Testis (tissue), 2 donors: ENCODE measurements at regions not wholly inside any gene's neighbourhood (a gene's known extent, or its start where the extent isn't known, plus 50 kb on each side); places are given as distances from the start of the nearest gene placed in this dataset.

ENCODE experiments used
- DNase-seq: peaks from one replicate; pipeline ENCODE4 v3.0.0-alpha.2; 2019
- H3K27ac ChIP-seq, 2 donors: fragments of 200-600 bp; sonication (generic); one replicate each; pipeline ENCODE4 v1.5.1; 2019
- H3K27me3 ChIP-seq: fragments of 200-600 bp; sonication (generic); one replicate; pipeline ENCODE4 v1.5.1; 2019
- H3K36me3 ChIP-seq: fragments of 200-600 bp; sonication (generic); one replicate; pipeline ENCODE4 v1.5.1; 2017; ENCODE audit warnings: low read depth; ENCODE audit errors: missing control alignments
- H3K4me1 ChIP-seq: fragments of 200-600 bp; sonication (generic); one replicate; pipeline ENCODE4 v1.5.1; 2019
- H3K4me3 ChIP-seq, 2 donors: fragments of 200-600 bp; sonication (generic); one replicate each; pipeline ENCODE4 v1.5.1; 2017 to 2019
- H3K9me3 ChIP-seq: fragments of 200-600 bp; sonication (generic); one replicate; pipeline ENCODE4 v1.5.1; 2017
- POLR2A ChIP-seq: fragments of 450-650 bp; IDR thresholded peaks from one replicate; pipeline ENCODE4 v1.6.1; 2017; ENCODE audit warnings: antibody characterized with exemption, mild to moderate bottlenecking, moderate library complexity
- WGBS, 2 donors: methylation state at CpG; one replicate each; pipeline ENCODE4 v1.1.5; 2018; 5-methylcytosine and 5-hydroxymethylcytosine counted together
- intact Hi-C: fragments of 100-400 bp; cut with DNase I; formaldehyde crosslinking; loops from one replicate; pipeline ENCODE4 v1.15.1; 2023; ENCODE audit warnings: low total_unique reads
- TF ChIP-seq, protein P1 (sequence below), 3 experiments: fragments of 450-650 bp in 2 of 3; fragments of 200-600 bp in 1 of 3; sonication (generic) in 1 of 3; IDR thresholded peaks; one replicate each; pipeline ENCODE4 v1.5.1; 2016 to 2019; ENCODE audit warnings: antibody characterized with exemption in 3 of 3, mild to moderate bottlenecking in 2 of 3, moderate library complexity in 1 of 3

DNA sequence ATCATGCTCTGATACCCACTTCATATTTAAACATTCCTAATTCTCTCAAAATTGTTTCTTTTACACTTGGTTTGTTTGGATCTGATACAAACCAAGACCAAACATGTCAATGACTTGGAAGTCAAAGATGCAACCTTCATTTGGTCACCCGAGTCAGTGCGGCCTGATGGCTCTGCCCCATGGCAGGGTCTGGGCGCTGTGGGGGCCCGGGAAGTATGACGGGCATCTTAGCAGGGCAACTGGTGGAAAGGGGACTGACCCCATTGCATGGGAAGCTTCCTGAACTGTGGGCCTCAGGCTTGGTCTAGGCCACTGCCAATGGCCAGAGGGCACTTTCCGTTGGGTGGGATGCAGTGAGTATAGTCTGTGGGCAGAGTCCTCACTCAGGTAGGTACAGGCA is 178.0 kb downstream of the KATNIP start:
- no peaks in the 10 kb centered on the region for H3K36me3 ChIP-seq
- no peaks in the 10 kb centered on the region for H3K9me3 ChIP-seq
- H3K4me3 ChIP-seq: no peak overlapping the region
- intact Hi-C loops: no loop called here
- no peaks in the 10 kb centered on the region for H3K27me3 ChIP-seq
- H3K4me1 ChIP-seq: peaks cover 7% of the 10 kb centered on the region
- no peak overlapping the region for H3K27ac ChIP-seq
- TF ChIP-seq, protein P1, sequence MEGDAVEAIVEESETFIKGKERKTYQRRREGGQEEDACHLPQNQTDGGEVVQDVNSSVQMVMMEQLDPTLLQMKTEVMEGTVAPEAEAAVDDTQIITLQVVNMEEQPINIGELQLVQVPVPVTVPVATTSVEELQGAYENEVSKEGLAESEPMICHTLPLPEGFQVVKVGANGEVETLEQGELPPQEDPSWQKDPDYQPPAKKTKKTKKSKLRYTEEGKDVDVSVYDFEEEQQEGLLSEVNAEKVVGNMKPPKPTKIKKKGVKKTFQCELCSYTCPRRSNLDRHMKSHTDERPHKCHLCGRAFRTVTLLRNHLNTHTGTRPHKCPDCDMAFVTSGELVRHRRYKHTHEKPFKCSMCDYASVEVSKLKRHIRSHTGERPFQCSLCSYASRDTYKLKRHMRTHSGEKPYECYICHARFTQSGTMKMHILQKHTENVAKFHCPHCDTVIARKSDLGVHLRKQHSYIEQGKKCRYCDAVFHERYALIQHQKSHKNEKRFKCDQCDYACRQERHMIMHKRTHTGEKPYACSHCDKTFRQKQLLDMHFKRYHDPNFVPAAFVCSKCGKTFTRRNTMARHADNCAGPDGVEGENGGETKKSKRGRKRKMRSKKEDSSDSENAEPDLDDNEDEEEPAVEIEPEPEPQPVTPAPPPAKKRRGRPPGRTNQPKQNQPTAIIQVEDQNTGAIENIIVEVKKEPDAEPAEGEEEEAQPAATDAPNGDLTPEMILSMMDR (IDR thresholded peaks at IDR 0.05): no peak
- no peak for TF ChIP-seq POLR2A
- WGBS, 2 donors: 93 to 96% methylated on average over 6 of the region's 6 CpGs
- DNase-seq: no peak

DNA sequence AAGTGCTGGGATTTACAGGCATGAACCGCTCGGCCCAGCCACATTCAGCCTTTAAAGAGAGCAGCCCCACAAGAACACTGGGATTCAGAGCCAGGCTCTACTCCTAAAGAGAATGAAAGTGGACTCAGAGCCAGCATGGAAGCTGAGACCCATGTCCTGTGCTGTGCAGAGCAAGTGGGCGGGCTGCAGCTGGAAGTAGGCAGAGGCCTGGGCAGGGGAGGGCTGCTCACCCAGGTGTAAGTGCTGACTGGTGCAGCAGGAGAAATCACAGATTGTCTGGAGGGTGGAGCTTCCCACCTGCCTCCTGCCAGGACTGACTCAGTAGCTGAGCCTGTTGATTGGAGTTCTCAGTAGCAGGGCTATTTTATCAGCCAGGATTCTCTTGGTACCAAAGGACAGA is 178.7 kb downstream of the KATNIP start:
- H3K9me3 ChIP-seq: no peaks in the 10 kb centered on the region
- DNase-seq: no peak
- intact Hi-C loops: no loop called here
- no peak overlapping the region for H3K27ac ChIP-seq
- H3K36me3 ChIP-seq: no peaks in the 10 kb centered on the region
- 100% methylated on average over 2 to 3 of the region's 3 CpGs for WGBS, 2 donors
- TF ChIP-seq, protein P1 (IDR thresholded peaks at IDR 0.05): no peak
- no peak for TF ChIP-seq POLR2A
- H3K4me1 ChIP-seq: peaks cover 7% of the 10 kb centered on the region
- H3K27me3 ChIP-seq: no peaks in the 10 kb centered on the region
- H3K4me3 ChIP-seq: no peak overlapping the region

GRCh38 chr16:27729516-27730304 is 179.8 kb downstream of the KATNIP start:
- Histone ChIP-seq H3K9me3 (no peaks in the 10 kb centered on the region), H3K36me3 (no peaks in the 10 kb centered on the region), H3K4me3 (no peak overlapping the region), H3K27me3 (no peaks in the 10 kb centered on the region), H3K4me1 (no peaks in the 10 kb centered on the region), H3K27ac (no peak overlapping the region)
- WGBS, 2 donors: 70 to 84% methylated on average over 10 of the region's 10 CpGs
- DNase-seq: no peak
- no peak for TF ChIP-seq POLR2A
- TF ChIP-seq, protein P1 (IDR thresholded peaks at IDR 0.05): no peak
- intact Hi-C loops: no loop called here

DNA sequence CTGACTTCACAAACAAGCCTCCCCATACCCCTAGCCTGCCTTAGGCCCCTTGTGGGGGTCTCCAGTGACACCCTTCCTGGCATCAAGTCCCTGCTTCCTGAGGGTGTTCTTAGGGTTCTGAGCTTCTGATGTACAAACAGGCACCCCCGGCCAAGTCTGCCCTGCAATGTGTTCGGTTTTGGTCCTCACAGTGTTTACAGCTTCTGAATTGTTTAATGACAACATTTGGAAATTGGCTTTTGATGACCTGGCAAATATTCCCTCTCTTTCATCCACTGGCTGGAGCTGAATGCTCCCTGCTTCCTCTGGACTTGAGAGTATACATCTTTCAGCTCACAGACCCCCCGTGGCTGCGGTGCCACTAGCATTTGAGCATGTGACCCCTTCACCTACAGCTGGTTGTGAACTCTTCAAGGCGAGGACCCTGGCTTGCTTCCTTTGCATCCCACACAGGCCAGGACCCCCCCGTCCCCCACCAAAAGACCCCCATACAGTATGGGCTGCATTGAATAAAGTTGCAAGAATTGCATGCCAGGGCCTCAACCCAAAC is 180.8 kb downstream of the KATNIP start:
- DNase-seq: no peak
- Histone ChIP-seq H3K4me1 (no peaks in the 10 kb centered on the region), H3K9me3 (no peaks in the 10 kb centered on the region), H3K4me3 (no peak overlapping the region), H3K27ac (no peak overlapping the region), H3K36me3 (no peaks in the 10 kb centered on the region), H3K27me3 (no peaks in the 10 kb centered on the region)
- intact Hi-C loops: no loop called here
- 87 to 91% methylated on average over 6 of the region's 6 CpGs for whole genome bisulfite sequencing, 2 donors
- no peak for TF ChIP-seq POLR2A
- TF ChIP-seq, protein P1 (IDR thresholded peaks at IDR 0.05): no peak

GRCh38 chr16:27735031-27735430 is 185.1 kb downstream of the KATNIP start:
- H3K9me3 ChIP-seq: no peaks in the 10 kb centered on the region
- intact Hi-C loops: no loop called here
- H3K27me3 ChIP-seq: no peaks in the 10 kb centered on the region
- WGBS, 2 donors: 96% methylated on average over 5 of the region's 5 CpGs
- DNase-seq: no peak
- H3K4me1 ChIP-seq: no peaks in the 10 kb centered on the region
- H3K27ac ChIP-seq: no peak overlapping the region
- no peak for TF ChIP-seq POLR2A
- TF ChIP-seq, protein P1 (IDR thresholded peaks at IDR 0.05): no peak
- no peak overlapping the region for H3K4me3 ChIP-seq
- no peaks in the 10 kb centered on the region for H3K36me3 ChIP-seq
